IMR-90 (cell line): ENCODE measurements at regions not wholly inside any gene's neighbourhood (a gene's known extent, or its start where the extent isn't known, plus 50 kb on each side); places are given as distances from the start of the nearest gene placed in this dataset.

Experiments used
- ATAC-seq: fragments of 200-7000 bp; cut with Tn5 transposase; 2 replicates; pipeline ENCODE4 v1.9.1; 2020; ENCODE audit warnings: low read depth, mild to moderate bottlenecking, moderate library complexity
- BruUV-seq: library from RNA; stranded (reverse); fragments of 400-500 nt; replicated peaks from 2 replicates; lab custom pipeline; 2021; lab: Mats Ljungman, UMichigan
- CTCF ChIA-PET: fragments of 300-600 bp; formaldehyde crosslinking; extraction: SDS; loops from one replicate; lab custom pipeline; 2021; ENCODE audit warnings: antibody characterized with exemption; lab: Yijun Ruan, JAX
- POLR2A ChIA-PET: fragments of 300-600 bp; sonication (Branson Sonifier 250); formaldehyde crosslinking; loops from one replicate; lab custom pipeline; 2022; ENCODE audit warnings: antibody characterized with exemption; ENCODE audit not compliant: unreplicated experiment; lab: Charles Lee
- DNase-seq: peaks from one replicate; pipeline ENCODE4 v3.0.0; 2013
- H2AFZ ChIP-seq: replicated peaks from 2 replicates; pipeline ENCODE3; 2013; ENCODE audit warnings: low read length, mild to moderate bottlenecking; ENCODE audit not compliant: poor library complexity
- H2AK5ac ChIP-seq: 2 replicates; pipeline ENCODE4 v1.6.1; 2013; ENCODE audit warnings: low read depth, low read length, inconsistent platforms
- H2AK9ac ChIP-seq: replicated peaks from 2 replicates; pipeline ENCODE3; 2013; ENCODE audit warnings: mild to moderate bottlenecking, low read depth, low read length, moderate library complexity; ENCODE audit not compliant: poor library complexity
- H2BK120ac ChIP-seq: 2 replicates; pipeline ENCODE4 v1.6.1; 2013; ENCODE audit warnings: low read depth, low read length, inconsistent platforms
- H2BK15ac ChIP-seq: 3 replicates; pipeline ENCODE4 v1.6.1; 2013; ENCODE audit warnings: low read depth, low read length, inconsistent platforms
- H2BK20ac ChIP-seq: 2 replicates; pipeline ENCODE4 v1.6.1; 2013; ENCODE audit warnings: low read depth, mild to moderate bottlenecking, inconsistent platforms, low read length, moderate library complexity
- H2BK5ac ChIP-seq: 2 replicates; pipeline ENCODE4 v1.6.1; 2013; ENCODE audit warnings: mild to moderate bottlenecking, low read depth, low read length, inconsistent platforms; ENCODE audit not compliant: poor library complexity, severe bottlenecking
- H3K14ac ChIP-seq: replicated peaks from 2 replicates; pipeline ENCODE4 v1.6.1; 2013; ENCODE audit warnings: low read depth, low read length, inconsistent platforms
- H3K18ac ChIP-seq: 2 replicates; pipeline ENCODE4 v1.6.1; 2013; ENCODE audit warnings: low read depth, low read length, control low read depth
- H3K23ac ChIP-seq: 2 replicates; pipeline ENCODE4 v1.6.1; 2013; ENCODE audit warnings: low read depth, low read length, inconsistent platforms
- H3K27ac ChIP-seq: 2 replicates; pipeline ENCODE4 v1.5.1; 2013; ENCODE audit warnings: mild to moderate bottlenecking, control low read depth, low read length; ENCODE audit not compliant: insufficient read depth
- H3K27me3 ChIP-seq: 2 replicates; pipeline ENCODE4 v1.6.1; 2013; ENCODE audit warnings: low read length; ENCODE audit not compliant: control insufficient read depth, insufficient read depth
- H3K36me3 ChIP-seq: 2 replicates; pipeline ENCODE4 v1.6.1; 2013; ENCODE audit warnings: low read length, mixed read lengths; ENCODE audit not compliant: control insufficient read depth, insufficient read depth
- H3K4ac ChIP-seq: 2 replicates; pipeline ENCODE4 v1.6.1; 2013; ENCODE audit warnings: low read depth, low read length, inconsistent platforms
- H3K4me1 ChIP-seq: 2 replicates; pipeline ENCODE4 v1.6.1; 2013; ENCODE audit warnings: low read length, mixed read lengths; ENCODE audit not compliant: control insufficient read depth, insufficient read depth
- H3K4me2 ChIP-seq: 2 replicates; pipeline ENCODE4 v1.6.1; 2013; ENCODE audit warnings: low read depth, mild to moderate bottlenecking, control low read depth, low read length, moderate library complexity
- H3K4me3 ChIP-seq: 2 replicates; pipeline ENCODE4 v1.5.1; 2013; ENCODE audit warnings: low read depth, mild to moderate bottlenecking, control low read depth, low read length, moderate library complexity; ENCODE audit not compliant: insufficient read depth
- H3K56ac ChIP-seq: 2 replicates; pipeline ENCODE4 v1.6.1; 2013; ENCODE audit warnings: low read length, inconsistent platforms; ENCODE audit not compliant: insufficient read depth; ENCODE audit errors: extremely low read depth
- H3K79me1 ChIP-seq, 2 experiments: 2 replicates each; pipeline ENCODE4 v1.6.1; 2013; ENCODE audit warnings: low read length in 2 of 2, inconsistent platforms in 1 of 2, low read depth in 1 of 2
- H3K9ac ChIP-seq: 2 replicates; pipeline ENCODE4 v1.6.1; 2013; ENCODE audit warnings: low read depth, low read length, control low read depth
- H3K9me1 ChIP-seq: 2 replicates; pipeline ENCODE4 v1.6.1; 2013; ENCODE audit warnings: low read length, inconsistent platforms; ENCODE audit not compliant: insufficient read depth
- H3K9me3 ChIP-seq: 2 replicates; pipeline ENCODE4 v1.6.1; 2013; ENCODE audit warnings: low read length; ENCODE audit not compliant: control insufficient read depth, insufficient read depth
- H4K20me1 ChIP-seq: 2 replicates; pipeline ENCODE4 v1.6.1; 2013; ENCODE audit warnings: low read length, inconsistent platforms; ENCODE audit not compliant: insufficient read depth
- H4K5ac ChIP-seq: 2 replicates; pipeline ENCODE4 v1.6.1; 2013; ENCODE audit warnings: mild to moderate bottlenecking, low read depth, low read length, control low read depth
- H4K8ac ChIP-seq, 2 experiments: 2 replicates each; pipeline ENCODE4 v1.6.1; 2013; ENCODE audit warnings: low read depth in 2 of 2, low read length in 2 of 2, control low read depth in 1 of 2, inconsistent platforms in 1 of 2
- H4K91ac ChIP-seq: 2 replicates; pipeline ENCODE4 v1.6.1; 2013; ENCODE audit warnings: low read depth, low read length, inconsistent platforms; ENCODE audit not compliant: insufficient read depth
- CEBPB ChIP-seq: IDR thresholded peaks from 2 replicates; pipeline ENCODE4 v1.6.1; 2012; ENCODE audit warnings: low read depth, low read length, improper control_type of control experiment
- CTCF ChIP-seq: conservative IDR thresholded peaks from 2 replicates; pipeline ENCODE4 v1.5.1; 2012; ENCODE audit warnings: mild to moderate bottlenecking, low read depth, low read length, improper control_type of control experiment
- MAFK ChIP-seq: IDR thresholded peaks from 2 replicates; pipeline ENCODE4 v1.6.1; 2012; ENCODE audit warnings: low read depth, low read length, improper control_type of control experiment
- MAZ ChIP-seq: IDR thresholded peaks from 2 replicates; pipeline ENCODE4 v1.6.1; 2012; ENCODE audit warnings: low read depth, mild to moderate bottlenecking, low read length, improper control_type of control experiment, moderate library complexity, borderline replicate concordance
- MXI1 ChIP-seq: IDR thresholded peaks from 2 replicates; pipeline ENCODE4 v1.6.1; 2012; ENCODE audit warnings: low read depth, mild to moderate bottlenecking, low read length, moderate library complexity, borderline replicate concordance
- POLR2A ChIP-seq: IDR thresholded peaks from 2 replicates; pipeline ENCODE4 v1.6.1; 2012; ENCODE audit warnings: mild to moderate bottlenecking, low read depth, low read length
- RAD21 ChIP-seq: IDR thresholded peaks from 2 replicates; pipeline ENCODE4 v1.6.1; 2012; ENCODE audit warnings: low read length, improper control_type of control experiment
- RCOR1 ChIP-seq: IDR thresholded peaks from 2 replicates; pipeline ENCODE4 v1.6.1; 2012; ENCODE audit warnings: mild to moderate bottlenecking, low read length, improper control_type of control experiment; ENCODE audit not compliant: insufficient replicate concordance
- SMC3 ChIP-seq: fragments of 150-350 bp; IDR thresholded peaks from 2 replicates; pipeline ENCODE4 v1.6.1; 2016; ENCODE audit warnings: low read depth, mild to moderate bottlenecking, antibody characterized with exemption, low read length, moderate library complexity
- USF2 ChIP-seq: fragments of 150-350 bp; IDR thresholded peaks from 2 replicates; pipeline ENCODE4 v1.6.1; 2017; ENCODE audit warnings: mild to moderate bottlenecking, antibody characterized with exemption, low read length, low read depth
- dilution Hi-C: fragments of 300-500 bp; cut with HindIII; formaldehyde crosslinking; loops from one replicate; pipeline ENCODE4 v1.14.3; 2018; ENCODE audit warnings: low sequenced_read_pairs; ENCODE audit not compliant: unreplicated experiment
- in situ Hi-C: fragments of 300-500 bp; cut with MboI; formaldehyde crosslinking; loops from 3 replicates; pipeline ENCODE4 v1.14.3; 2019; ENCODE audit warnings: low sequenced_read_pairs, inconsistent platforms, mixed read lengths
- intact Hi-C: fragments of 100-400 bp; cut with micrococcal nuclease; formaldehyde crosslinking; loops from 2 replicates; pipeline ENCODE4 v1.10.0; 2022
- TF ChIP-seq, protein P1 (sequence below): fragments of 150-350 bp; IDR thresholded peaks from 2 replicates; pipeline ENCODE4 v1.6.1; 2016; ENCODE audit warnings: low read depth, mild to moderate bottlenecking, low read length, moderate library complexity, borderline replicate concordance

- H3K4me2 ChIP-seq = no peak overlapping the region
- BruUV-seq = no TSS peak
- H3K23ac ChIP-seq = no peak overlapping the region
- TF ChIP-seq, protein P1, sequence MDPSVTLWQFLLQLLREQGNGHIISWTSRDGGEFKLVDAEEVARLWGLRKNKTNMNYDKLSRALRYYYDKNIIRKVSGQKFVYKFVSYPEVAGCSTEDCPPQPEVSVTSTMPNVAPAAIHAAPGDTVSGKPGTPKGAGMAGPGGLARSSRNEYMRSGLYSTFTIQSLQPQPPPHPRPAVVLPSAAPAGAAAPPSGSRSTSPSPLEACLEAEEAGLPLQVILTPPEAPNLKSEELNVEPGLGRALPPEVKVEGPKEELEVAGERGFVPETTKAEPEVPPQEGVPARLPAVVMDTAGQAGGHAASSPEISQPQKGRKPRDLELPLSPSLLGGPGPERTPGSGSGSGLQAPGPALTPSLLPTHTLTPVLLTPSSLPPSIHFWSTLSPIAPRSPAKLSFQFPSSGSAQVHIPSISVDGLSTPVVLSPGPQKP = no peak
- TF ChIP-seq USF2 (no peak), MAFK (no peak), MAZ (no peak), MXI1 (no peak), RAD21 (no peak), CTCF (no peak), SMC3 (no peak), RCOR1 (no peak), CEBPB (no peak), POLR2A (no peak)
- H3K9me3 ChIP-seq = no peaks in the 10 kb centered on the region
- CTCF ChIA-PET = no interaction called here
- H3K4me3 ChIP-seq = no peak overlapping the region
- no peak overlapping the region for H2AK5ac ChIP-seq
- POLR2A ChIA-PET = no interaction called here
- H3K27me3 ChIP-seq = no peaks in the 10 kb centered on the region
- H2AFZ ChIP-seq = no peak overlapping the region
- H3K56ac ChIP-seq = no peak overlapping the region
- no peaks in the 10 kb centered on the region for H4K20me1 ChIP-seq
- no peaks in the 10 kb centered on the region for H3K9me1 ChIP-seq
- no peak overlapping the region for H2BK20ac ChIP-seq
- dilution Hi-C loops (no loop called here), intact Hi-C loops (loop anchor here (10.0 kb wide), 1 partner anchor 60 kb away; no protein-coding TSS in a partner anchor), in situ Hi-C loops (no loop called here)
- no peak overlapping the region for H3K4ac ChIP-seq
- ATAC-seq = no peak
- H3K4me1 ChIP-seq = no peaks in the 10 kb centered on the region
- H2BK5ac ChIP-seq = no peak overlapping the region
- no peak overlapping the region for H3K9ac ChIP-seq
- H4K5ac ChIP-seq = no peak overlapping the region
- H3K36me3 ChIP-seq = no peaks in the 10 kb centered on the region
- no peak overlapping the region for H4K8ac ChIP-seq
- no peak overlapping the region for H3K14ac ChIP-seq
- no peak overlapping the region for H2BK120ac ChIP-seq
- no peak overlapping the region for H3K27ac ChIP-seq
- no peak overlapping the region for H2BK15ac ChIP-seq
- H3K18ac ChIP-seq = no peak overlapping the region
- no peak overlapping the region for H4K91ac ChIP-seq
- H3K79me1 ChIP-seq = no peaks in the 10 kb centered on the region
- H2AK9ac ChIP-seq = no peak overlapping the region
- no peak for DNase-seq
These were observed 296.8 kb upstream of the FOLH1 start for GRCh38 chr11:49505231-49505630.
